Stimulated activated naive CD4-positive, alpha-beta T cell treated with Interleukin-2 at 50 U/mL for 16 hours (primary cell): ENCODE measurements at regions not wholly inside any gene's neighbourhood (a gene's known extent, or its start where the extent isn't known, plus 50 kb on each side); places are given as distances from the start of the nearest gene placed in this dataset.

ENCODE experiments used
- DNase-seq: peaks from one replicate; lab custom pipeline; 2025; lab: John Stamatoyannopoulos, UW

DNA sequence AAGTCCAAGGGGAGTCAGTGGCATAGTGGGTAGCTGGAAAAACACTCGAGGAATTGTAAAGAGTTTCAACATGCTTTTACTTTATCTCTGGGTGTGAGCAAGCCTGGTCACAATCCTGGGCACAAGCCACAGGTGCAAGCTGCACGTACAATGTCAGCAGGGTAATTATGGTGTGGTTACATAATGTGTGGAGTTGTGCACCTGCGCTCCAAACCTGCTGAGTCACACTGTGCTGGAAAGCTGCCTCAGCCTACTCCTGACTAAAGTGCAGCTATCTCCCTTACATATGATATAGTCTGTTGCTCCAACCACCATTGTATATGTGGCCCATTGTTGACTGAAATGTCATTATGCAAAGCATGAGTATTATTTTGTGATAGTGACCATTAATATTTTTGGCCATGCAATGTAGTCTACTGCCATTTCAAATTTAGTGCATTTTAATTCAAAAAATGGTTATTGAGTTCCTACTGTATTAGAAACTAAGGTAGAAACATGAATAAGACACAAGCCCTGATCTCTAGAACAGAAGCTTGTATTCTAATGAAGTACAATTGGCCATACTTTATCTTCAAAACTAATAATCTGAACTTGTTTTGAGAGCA is 160.9 kb upstream of the SLC30A5 start:
- DNase-seq = no peak

DNA sequence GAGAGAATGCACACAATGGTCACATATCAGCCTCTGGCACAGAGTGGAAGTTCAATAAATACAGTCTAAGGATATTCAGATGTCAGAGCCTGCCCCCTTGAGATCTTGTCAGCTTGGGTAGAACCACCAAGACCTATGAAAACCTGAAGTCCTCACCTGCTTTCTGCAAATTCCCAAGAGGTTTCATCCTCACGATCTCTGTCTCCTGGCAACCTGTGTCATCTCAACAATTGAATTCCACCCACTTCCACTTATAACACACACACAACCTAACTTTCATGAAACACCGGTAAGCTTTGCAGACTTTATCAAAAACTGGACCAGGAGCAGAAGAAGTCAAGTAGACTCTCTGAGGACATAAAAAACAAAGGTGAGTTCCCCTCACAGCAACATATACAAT is 151.6 kb upstream of the SLC30A5 start:
- no peak for DNase-seq

DNA sequence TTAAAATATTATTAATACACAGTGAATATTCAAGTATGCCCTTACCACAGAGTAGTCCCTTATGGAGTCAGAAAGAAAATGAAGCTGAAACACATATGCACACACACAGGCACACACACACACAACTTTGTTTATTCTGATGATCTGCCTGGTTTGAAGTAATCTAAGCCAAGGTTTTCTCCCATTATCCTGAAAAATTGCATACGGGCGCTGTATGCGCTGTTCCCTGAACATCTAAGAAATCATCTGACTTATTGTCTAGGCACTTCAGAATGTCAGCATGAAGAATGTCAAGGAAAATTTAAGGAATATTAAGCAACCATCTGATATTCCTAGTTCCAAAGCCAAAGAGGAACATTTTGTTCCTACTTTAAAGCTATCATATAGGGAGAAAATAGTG is 147.1 kb upstream of the SLC30A5 start:
- no peak for DNase-seq

DNA sequence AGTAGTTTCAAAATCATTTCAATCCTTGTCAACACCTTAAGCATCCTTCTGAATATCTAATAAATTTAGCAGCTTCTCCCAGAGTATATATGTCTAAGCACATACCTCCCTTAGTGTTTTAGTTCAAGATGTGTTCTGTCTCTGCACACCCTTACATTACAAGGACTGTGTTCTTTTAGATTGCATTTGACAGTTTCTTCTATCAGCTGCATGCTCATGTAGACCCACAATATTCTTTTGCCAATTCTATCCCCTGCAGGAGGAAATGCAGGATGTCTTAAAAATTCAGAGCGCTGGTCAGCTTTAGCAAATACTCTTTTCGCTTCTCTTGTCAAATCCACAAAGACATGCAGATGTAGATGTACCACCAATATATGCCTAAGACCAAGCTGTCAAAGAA is 145.8 kb upstream of the SLC30A5 start:
- no peak for DNase-seq

DNA sequence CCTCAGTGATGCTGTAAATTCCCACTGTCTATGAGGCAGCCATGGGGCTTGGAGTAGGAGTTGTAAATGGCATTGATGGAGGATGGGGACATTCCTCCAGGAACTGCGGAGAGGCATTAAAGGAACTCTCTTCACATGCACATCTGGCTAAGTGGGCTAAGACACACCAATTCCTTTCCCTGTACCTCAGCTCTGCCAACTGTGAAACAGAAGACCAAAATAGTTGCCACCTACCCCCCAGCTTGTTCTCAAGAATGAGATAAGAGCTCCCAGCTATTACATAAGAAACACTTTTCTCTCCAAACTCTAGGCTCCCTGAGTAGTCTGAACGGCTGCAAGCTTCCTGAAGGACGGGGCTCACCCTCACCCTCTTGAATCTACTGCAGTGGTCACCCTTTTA is 144.6 kb upstream of the SLC30A5 start:
- DNase-seq = no peak

DNA sequence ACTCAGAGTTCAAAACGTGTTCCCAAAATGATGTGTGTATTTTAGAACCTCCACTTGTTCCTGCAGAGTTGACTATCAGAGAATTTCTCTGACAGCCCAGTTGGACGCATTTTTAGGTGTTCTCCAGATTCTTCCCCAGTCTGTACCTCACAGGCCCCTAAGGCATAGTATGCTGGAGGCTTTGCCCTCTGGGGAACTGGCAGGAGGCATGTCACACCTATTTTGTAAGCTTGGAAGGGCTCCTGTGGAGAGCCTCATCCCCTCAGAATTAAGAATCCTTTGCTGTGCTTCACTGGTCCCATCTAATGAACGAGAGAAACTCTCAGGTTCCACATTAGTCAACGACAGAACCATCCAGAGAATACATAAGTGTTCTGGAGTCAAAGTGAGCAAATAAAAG is 144.1 kb upstream of the SLC30A5 start:
- DNase-seq = no peak

DNA sequence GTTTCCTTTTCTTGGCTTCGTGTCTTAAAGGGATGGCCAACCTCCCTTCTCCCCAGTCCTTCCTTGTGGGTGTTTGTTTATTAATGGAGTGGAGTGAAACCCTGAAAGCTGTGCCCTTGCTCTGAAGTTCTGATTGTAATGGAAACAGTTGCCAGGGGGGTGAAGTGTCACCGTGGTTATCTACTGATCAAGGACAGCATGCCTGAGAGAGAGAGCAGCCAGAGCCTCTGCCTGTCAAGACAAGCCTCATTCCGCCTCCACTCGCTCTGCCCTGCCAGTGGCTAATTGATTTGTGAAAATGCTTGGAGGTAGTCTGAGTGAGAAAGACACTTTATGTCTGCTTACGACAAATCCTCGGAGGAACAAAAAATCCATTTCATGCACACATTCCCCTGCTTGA is 143.7 kb upstream of the SLC30A5 start:
- DNase-seq = no peak

DNA sequence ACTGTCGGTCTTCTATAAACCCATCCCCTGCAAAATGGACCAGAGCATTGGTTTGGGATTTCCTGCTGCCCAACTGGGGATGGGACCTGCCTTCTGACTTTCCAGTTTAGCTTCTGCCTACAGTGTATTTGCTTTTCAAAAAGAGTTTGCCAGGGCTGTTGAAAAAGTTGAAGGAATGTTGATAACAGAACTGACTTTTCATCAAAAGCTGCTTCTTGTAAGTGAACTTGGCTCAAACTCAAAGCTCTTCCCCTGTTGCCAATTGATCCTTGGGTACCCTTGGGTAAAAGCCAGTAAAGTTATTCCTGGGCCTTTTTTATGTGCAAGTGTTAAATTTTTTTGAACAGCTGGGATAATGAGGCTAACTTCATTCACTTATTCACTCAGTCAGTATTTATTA is 142.9 kb upstream of the SLC30A5 start:
- DNase-seq = no peak

DNA sequence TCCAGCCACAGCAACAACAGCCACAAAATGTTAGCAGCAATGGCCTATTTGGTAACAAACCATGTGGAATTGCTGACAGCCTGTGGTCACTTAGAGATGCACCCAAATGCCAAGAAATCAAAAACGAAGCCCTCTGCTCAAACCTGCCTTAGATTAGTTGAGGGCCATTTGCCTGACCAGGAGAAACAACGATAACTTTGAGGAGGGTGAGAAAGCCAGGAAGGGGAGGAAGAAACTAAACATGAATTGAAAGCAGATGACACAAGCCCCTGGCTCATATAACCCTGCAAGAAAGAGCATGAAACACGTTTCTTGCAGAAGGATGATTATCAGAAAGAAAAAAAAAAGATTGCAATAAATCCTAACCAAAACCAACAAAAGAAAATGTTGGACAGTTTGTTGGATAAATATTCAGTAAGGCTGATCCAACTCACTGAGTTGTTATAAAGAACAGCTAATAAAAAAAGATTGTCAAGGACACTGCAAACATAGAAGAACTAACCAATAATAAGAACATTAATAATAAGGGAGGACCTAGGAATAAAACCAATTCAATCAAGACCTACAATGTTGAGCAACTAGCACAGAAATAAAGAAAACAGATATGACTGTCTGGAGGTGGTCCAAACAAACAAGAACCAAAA is 140.5 kb upstream of the SLC30A5 start:
- no peak for DNase-seq

DNA sequence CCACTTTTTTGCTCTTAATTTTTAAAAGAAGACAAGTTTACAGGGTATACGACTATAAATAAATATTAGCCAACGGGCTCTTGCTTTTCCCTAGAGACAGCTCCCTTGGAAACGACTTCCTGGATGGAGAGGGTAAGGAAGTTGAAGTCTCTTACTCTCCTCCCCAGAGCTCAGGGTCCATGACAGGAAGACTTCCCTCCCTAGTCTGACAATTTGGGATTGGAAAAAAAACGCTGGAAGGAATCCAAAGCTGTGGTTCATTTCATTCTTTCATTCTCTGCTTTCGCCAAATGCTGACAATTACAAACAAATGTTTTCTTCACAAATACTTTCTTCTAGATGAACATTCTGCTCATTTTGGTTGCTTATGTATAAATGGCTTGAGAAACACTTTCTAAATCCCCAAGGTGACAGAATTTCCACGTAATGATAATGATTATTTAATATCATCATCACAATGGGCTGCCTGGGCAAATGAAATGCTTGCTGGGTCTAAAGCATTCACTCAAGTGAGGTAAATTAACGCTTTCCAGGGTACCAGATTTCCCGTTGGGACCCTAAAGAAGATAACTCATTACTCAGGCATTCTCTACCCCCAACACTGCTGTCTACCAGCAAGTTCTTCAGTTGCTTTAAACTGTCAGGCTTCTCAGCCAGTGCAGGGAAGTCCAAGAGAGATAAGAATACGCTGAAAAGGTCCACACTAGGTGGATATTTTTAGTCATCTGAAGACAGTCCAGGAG is 139.8 kb upstream of the SLC30A5 start:
- no peak for DNase-seq

DNA sequence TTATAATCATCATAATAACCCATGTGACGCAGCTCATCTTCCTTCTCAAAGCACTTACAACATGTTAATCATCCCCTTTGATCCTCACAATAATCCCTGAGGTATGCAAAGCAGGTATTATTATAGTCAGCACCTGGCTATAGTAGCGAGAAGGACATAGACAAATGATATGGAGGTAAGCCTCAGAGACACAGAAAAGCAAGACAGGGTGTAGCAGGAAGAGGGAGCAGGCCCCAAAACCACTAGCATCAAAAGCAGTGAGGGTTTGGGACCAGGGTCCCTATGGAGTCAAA is 139.2 kb upstream of the SLC30A5 start:
- DNase-seq = no peak

DNA sequence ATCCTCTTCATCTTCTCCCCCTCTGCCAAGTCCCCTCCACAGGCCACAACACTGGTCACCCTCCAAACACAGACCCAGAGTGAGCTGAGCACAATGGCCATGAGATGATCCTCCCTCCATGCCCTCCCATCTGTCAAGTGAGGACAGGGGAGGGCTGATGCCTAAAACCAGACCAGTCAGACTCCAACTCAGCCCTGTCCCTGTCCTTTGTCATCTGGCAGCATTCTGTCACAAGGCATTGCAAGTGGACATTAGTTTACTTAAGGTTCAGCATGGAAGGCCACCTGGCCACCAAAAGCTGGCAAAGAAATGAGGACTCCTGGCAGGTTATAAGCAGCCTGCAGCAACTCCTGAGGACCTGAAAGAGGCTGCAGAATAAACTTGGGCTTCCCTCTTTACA is 136.2 kb upstream of the SLC30A5 start:
- no peak for DNase-seq

DNA sequence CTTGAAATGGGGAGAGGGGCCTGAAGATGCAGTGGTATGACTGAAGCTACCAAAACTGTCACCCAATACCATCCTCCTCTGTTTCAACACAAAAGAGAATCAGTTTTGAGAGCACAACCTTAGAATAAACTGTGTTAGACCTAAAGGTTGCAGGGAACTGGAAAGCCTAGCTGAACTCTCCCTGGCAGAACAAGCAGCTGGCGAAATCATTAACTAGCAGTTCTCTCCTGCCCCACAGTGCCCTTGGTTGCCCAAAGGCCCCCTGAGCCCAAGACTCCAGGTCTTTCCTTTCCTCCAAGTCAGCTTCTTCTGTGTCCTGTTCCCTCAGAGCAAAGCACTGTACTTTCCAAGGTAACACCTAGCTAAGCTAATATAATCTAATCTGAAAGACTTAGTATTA is 135.4 kb upstream of the SLC30A5 start:
- no peak for DNase-seq

DNA sequence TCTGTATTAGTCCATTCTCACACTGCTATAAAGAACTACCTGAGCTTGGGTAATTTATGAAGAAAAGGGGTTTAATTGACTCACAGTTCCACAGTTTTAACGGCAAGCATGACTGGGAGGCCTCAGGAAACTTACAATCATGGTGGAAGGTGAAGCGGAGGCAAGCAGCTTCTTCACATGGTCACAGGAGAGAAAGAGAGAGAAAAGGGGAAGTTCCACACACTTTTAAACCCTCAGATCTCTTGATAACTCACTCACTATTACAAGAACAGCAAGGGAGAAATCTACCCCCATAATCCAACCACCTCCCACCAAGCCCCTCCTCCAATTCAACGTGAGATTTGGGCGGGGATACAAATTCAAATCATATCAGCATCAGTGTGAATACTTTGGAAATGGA is 133.4 kb upstream of the SLC30A5 start:
- DNase-seq = no peak

DNA sequence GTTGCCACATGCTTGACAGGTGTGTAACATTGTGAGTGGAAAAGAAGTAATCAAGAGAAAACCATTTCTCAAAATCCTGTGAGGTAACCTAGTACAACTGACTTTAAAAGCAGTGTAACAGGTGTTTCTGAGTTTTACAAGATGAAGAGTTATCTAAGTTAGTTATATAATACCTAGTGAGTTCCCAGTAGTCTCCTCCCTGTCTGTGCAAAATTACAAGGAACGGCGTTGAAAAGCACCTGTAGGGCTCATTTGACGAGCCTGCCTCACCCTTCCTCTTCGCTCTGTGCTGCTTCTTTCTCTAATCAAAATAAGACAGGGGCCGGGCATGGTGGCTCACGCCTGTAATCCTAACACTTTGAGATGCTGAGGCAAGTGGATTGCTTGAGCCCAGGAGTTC is 132.9 kb upstream of the SLC30A5 start:
- no peak for DNase-seq

DNA sequence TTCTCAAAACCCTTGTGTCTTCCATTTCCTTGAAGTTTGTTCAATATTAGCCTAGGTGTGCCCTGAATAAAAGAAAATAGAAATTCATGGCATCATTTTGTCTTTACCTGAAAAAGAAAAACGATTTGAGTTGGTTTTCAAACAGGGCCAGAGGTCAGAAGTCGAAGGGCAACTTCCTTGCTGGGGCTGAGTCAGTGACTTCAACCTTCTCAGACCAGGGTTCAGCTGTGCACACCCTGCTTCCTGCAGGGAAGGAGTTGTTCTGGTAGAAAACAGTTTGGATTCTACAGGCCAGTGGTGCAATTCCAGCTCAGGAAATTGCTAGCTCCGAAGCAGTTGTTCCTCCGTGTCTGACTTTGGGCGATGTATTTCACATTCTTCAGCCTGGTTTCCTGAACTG is 132.1 kb upstream of the SLC30A5 start:
- DNase-seq = no peak

DNA sequence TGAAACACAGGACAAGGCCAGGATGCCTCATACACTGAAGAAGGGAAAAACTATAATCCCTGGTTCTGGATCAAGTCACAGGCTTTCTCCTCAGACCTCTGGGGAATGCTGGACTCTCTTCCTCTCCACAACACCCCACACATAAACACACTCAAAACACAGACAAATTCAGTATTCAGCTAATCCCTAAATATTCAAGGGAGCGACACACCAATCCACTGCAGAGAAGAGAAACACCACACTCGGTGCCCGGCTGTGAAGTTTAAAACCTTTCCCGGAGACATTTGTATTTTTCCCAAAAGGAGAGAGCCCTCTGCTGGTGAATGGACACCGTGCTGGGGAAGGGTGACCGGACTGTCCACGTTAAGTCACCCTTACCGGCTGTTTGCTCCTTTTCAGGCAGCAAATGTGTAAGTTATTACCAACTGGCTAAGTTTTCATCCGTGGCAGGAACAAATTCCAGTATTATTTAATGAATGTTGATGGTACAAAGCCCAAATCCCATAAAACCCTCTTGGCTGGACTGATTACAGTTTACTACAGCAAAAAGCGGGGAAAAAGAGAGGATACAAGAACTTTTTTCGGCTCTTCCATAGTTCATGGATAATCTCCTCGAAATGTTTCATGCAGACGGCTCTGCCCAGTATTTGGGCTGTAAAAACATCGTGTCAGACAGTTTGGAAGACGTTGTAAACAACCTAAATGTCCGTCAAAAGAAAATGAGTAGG is 130.9 kb upstream of the SLC30A5 start:
- DNase-seq = no peak

DNA sequence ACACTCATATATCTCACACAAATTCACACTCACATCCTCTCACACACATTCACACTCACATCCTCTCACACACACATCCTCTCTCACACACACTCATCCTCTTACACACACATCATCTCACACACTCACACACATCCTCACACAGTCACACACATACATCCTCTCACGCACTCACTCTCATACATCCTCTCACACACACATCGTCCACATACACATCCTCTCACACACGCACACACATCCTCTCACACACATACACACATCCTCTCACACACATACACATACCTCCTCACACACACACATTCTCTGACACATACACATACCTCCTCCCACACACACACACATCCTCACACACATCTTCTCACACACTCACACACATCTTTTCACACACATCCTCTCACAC is 129.1 kb upstream of the SLC30A5 start:
- no peak for DNase-seq

DNA sequence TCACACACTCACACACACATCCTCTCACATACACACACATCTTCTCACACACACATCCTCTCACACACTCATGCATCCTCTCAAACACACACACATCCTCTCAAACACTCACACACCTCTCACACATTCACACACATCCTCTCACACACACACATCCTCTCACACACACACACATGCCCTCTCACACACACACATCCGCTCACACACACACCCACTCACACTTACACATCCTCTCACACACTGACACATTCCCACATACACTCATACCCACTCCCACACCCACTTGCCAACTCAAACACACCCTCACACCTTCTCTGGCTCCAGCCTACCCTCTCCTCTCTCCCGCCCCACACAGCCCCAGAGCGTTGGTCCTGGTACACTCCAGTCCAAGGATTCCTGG is 127.9 kb upstream of the SLC30A5 start:
- no peak for DNase-seq

DNA sequence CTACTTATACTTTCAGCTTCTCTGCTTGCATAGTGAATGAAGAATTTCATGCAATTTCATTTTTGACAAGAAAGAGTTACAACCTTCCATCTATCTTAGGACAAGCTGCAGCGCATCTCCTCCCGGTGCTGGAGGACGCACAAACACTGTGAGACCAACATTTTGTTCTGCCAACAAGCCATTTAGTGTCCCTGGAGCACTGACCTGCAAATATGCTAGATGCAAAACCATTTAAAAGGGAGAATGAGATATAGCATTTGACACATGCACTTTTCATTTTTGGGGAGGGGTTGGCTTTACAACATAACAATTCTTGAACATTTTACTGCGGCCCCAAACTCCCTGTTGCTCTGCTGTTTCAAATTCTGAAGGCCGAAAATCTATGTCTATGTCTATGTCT is 127.2 kb upstream of the SLC30A5 start:
- DNase-seq = no peak

DNA sequence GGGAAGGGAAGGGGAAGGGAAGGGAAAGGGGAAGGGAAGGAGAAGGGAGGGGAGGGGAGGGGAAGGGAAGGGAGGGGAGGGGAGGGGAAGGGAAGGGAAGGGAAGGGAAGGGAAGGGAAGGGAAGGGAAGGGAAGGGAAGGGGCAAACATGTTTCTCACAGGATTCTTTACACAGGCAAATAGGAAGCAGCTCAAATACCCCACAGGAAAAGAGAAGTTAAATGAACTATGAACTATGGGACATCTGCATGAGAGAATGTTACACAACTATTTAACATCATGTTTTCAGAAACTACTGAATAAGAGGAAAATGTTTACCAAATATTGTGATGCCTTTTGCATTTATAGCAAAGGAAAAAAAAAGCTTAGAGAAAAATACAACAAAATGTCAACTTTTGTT is 125.4 kb upstream of the SLC30A5 start:
- no peak for DNase-seq

DNA sequence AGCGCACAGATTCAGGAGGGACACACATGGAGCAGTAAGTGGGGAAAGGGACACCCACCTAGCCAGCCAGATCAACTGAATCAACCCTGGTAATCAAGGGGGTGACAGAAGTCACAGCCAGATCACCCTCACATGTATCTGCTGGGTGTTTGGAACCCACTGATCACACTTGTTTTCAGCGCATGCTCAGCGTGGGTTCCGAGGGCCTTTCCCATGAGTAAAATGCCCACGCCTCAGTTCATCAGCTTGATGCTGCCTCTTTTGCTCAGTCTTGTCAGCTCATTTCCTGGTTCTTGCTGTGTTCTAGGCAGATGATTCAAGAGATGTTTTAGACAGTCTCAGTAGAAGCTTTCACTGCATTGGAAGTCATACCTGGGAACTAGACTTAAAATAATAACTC is 123.2 kb upstream of the SLC30A5 start:
- DNase-seq = no peak

DNA sequence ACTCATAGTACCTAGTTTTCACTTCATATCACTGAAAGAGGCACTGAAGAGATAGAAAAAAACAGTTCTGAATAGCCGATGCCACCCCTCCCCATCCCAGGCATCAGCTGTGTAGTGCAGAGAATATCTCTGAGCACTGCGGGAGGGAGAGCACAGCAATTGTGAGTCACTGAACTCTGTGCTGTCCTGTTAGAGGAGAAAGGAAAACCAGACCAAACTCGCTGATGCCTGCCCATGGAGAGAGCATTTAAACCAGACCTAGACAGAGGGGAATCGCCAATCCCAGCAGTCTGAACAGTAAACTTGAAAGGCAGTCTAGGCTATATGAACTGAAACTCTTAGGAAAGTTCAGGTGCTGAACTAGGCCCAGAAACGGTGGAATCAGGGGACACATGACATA is 120.1 kb upstream of the SLC30A5 start:
- no peak for DNase-seq
